ENCODE measurements at regions not wholly inside any gene's neighbourhood (a gene's known extent, or its start where the extent isn't known, plus 50 kb on each side); places are given as distances from the start of the nearest gene placed in this dataset.

DNA sequence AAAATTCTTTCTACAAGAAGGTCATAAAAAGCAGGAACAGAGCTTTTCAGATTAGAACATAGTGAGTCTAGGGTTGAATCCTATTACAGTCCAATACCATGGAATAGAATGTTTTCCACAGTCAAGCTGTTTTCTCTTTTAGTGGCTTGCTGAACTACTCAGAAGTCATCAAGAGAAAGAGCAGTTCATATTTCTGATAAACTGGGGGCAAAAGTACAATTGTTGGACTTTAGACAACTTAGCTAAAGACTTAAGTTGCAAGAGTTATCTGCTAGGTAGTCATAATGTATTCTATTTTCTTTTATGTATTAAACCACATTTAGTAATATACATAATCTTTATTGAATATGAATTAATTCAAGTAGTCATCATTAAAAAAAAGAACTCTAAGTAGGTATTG lies 233.1 kb upstream of the GRIA1 start:
- H2AFZ ChIP-seq (ENCODE audit: low read depth, low read length), result no peak overlapping the region
- no peak overlapping the region for H3K27ac ChIP-seq (ENCODE audit: low read depth, low read length)
- Mint-ChIP-seq H3K27me3 (ENCODE audit: low read depth, unreplicated experiment) (peaks cover 3% of the 10 kb centered on the region), H3K4me3 (ENCODE audit: unreplicated experiment) (no peak overlapping the region), H3K36me3 (ENCODE audit: low read depth, unreplicated experiment) (no peaks in the 10 kb centered on the region), H3K4me1 (ENCODE audit: low read depth, unreplicated experiment) (no peaks in the 10 kb centered on the region), H3K27ac (ENCODE audit: unreplicated experiment) (no peak overlapping the region), H3K9me3 (ENCODE audit: unreplicated experiment) (no peaks in the 10 kb centered on the region)
- no peaks in the 10 kb centered on the region for H3K79me2 ChIP-seq (ENCODE audit: insufficient read depth, low read length)
- H3K4me2 ChIP-seq (ENCODE audit: low read length), result no peak overlapping the region
- no peaks in the 10 kb centered on the region for H3K36me3 ChIP-seq (ENCODE audit: insufficient read depth, low read length)
- FAIRE-seq (no peak), DNase-seq (ENCODE audit: low read depth) (no peak)
- H3K9ac ChIP-seq (ENCODE audit: low read length), result no peak overlapping the region
- H3K4me3 ChIP-seq (ENCODE audit: insufficient read depth, low read depth, low read length), result no peak overlapping the region
- no peaks in the 10 kb centered on the region for H3K4me1 ChIP-seq (ENCODE audit: insufficient read depth, low read length)
- H3K27me3 ChIP-seq (ENCODE audit: insufficient read depth, low read length), result no peaks in the 10 kb centered on the region
- TF ChIP-seq CTCF (IDR thresholded peaks at IDR 0.05; ENCODE audit: insufficient read depth, low read depth, low read length), result no peak
- TF ChIP-seq EZH2 (IDR thresholded peaks at IDR 0.05; ENCODE audit: insufficient read depth, low read length), result no peak
- H4K20me1 ChIP-seq (ENCODE audit: insufficient read depth, low read length), result no peaks in the 10 kb centered on the region
- no peaks in the 10 kb centered on the region for H3K9me3 ChIP-seq (ENCODE audit: insufficient read depth, low read depth, low read length)

DNA sequence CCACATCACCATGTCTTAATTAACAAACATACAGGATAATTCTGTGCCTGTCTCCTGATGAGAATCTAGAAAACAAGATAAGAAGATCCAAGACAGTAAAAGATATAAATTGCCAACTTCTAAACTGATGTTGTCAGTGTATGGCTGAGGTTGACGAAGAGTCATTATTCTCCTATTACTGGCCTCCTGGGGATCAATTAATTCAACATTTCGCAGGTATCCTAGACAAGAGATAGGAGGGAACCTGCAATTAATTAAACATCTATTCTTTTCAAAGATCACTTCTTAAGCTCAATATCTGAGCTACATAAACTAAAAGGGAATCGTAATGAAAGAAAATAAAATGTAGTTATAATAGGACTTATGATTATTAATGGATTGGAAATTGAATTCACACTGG lies 232.0 kb upstream of the GRIA1 start:
- H3K36me3 Mint-ChIP-seq (ENCODE audit: low read depth, unreplicated experiment), result no peaks in the 10 kb centered on the region
- FAIRE-seq (no peak), DNase-seq (ENCODE audit: low read depth) (no peak)
- no peaks in the 10 kb centered on the region for H3K79me2 ChIP-seq (ENCODE audit: insufficient read depth, low read length)
- H3K27me3 ChIP-seq (ENCODE audit: insufficient read depth, low read length), result no peaks in the 10 kb centered on the region
- H3K36me3 ChIP-seq (ENCODE audit: insufficient read depth, low read length), result no peaks in the 10 kb centered on the region
- no peaks in the 10 kb centered on the region for H3K4me1 ChIP-seq (ENCODE audit: insufficient read depth, low read length)
- H3K4me2 ChIP-seq (ENCODE audit: low read length), result no peak overlapping the region
- H3K4me3 Mint-ChIP-seq (ENCODE audit: unreplicated experiment), result no peak overlapping the region
- H3K9ac ChIP-seq (ENCODE audit: low read length), result no peak overlapping the region
- no peak overlapping the region for H3K27ac Mint-ChIP-seq (ENCODE audit: unreplicated experiment)
- TF ChIP-seq CTCF (IDR thresholded peaks at IDR 0.05; ENCODE audit: insufficient read depth, low read depth, low read length) (no peak), EZH2 (IDR thresholded peaks at IDR 0.05; ENCODE audit: insufficient read depth, low read length) (no peak)
- no peaks in the 10 kb centered on the region for H4K20me1 ChIP-seq (ENCODE audit: insufficient read depth, low read length)
- no peaks in the 10 kb centered on the region for H3K4me1 Mint-ChIP-seq (ENCODE audit: low read depth, unreplicated experiment)
- H3K27ac ChIP-seq (ENCODE audit: low read depth, low read length), result no peak overlapping the region
- no peak overlapping the region for H3K4me3 ChIP-seq (ENCODE audit: insufficient read depth, low read depth, low read length)
- H2AFZ ChIP-seq (ENCODE audit: low read depth, low read length), result no peak overlapping the region
- no peaks in the 10 kb centered on the region for H3K9me3 Mint-ChIP-seq (ENCODE audit: unreplicated experiment)
- H3K27me3 Mint-ChIP-seq (ENCODE audit: low read depth, unreplicated experiment), result peaks cover 3% of the 10 kb centered on the region
- H3K9me3 ChIP-seq (ENCODE audit: insufficient read depth, low read depth, low read length), result no peaks in the 10 kb centered on the region

- H3K4me1 ChIP-seq (ENCODE audit: insufficient read depth, low read length), result no peaks in the 10 kb centered on the region
- Mint-ChIP-seq H3K36me3 (ENCODE audit: low read depth, unreplicated experiment) (no peaks in the 10 kb centered on the region), H3K4me1 (ENCODE audit: low read depth, unreplicated experiment) (peaks cover 2% of the 10 kb centered on the region), H3K4me3 (ENCODE audit: unreplicated experiment) (no peak overlapping the region), H3K27me3 (ENCODE audit: low read depth, unreplicated experiment) (no peaks in the 10 kb centered on the region), H3K27ac (ENCODE audit: unreplicated experiment) (no peak overlapping the region), H3K9me3 (ENCODE audit: unreplicated experiment) (no peaks in the 10 kb centered on the region)
- TF ChIP-seq EZH2 (IDR thresholded peaks at IDR 0.05; ENCODE audit: insufficient read depth, low read length), result no peak
- no peak for TF ChIP-seq CTCF (IDR thresholded peaks at IDR 0.05; ENCODE audit: insufficient read depth, low read depth, low read length)
- H3K27me3 ChIP-seq (ENCODE audit: insufficient read depth, low read length), result no peaks in the 10 kb centered on the region
- H3K36me3 ChIP-seq (ENCODE audit: insufficient read depth, low read length), result no peaks in the 10 kb centered on the region
- H4K20me1 ChIP-seq (ENCODE audit: insufficient read depth, low read length), result no peaks in the 10 kb centered on the region
- H3K9me3 ChIP-seq (ENCODE audit: insufficient read depth, low read depth, low read length), result no peaks in the 10 kb centered on the region
- H3K79me2 ChIP-seq (ENCODE audit: insufficient read depth, low read length), result no peaks in the 10 kb centered on the region
- no peak overlapping the region for H3K4me2 ChIP-seq (ENCODE audit: low read length)
- no peak for FAIRE-seq
- H3K9ac ChIP-seq (ENCODE audit: low read length), result no peak overlapping the region
- no peak for DNase-seq (ENCODE audit: low read depth)
- H2AFZ ChIP-seq (ENCODE audit: low read depth, low read length), result no peak overlapping the region
- no peak overlapping the region for H3K27ac ChIP-seq (ENCODE audit: low read depth, low read length)
- no peak overlapping the region for H3K4me3 ChIP-seq (ENCODE audit: insufficient read depth, low read depth, low read length)
These were observed 223.0 kb upstream of the GRIA1 start for GRCh38 chr5:153267506-153267905.

Measured in astrocyte (in vitro differentiated cells and primary cell).